ENCODE measurements at regions not wholly inside any gene's neighbourhood (a gene's known extent, or its start where the extent isn't known, plus 50 kb on each side); places are given as distances from the start of the nearest gene placed in this dataset.

GRCh38 chr17:33398386-33398785 lies 105.3 kb upstream of the ASIC2 start:
- H3K4me3 ChIP-seq (ENCODE audit: low read depth in 1 of 3, low read length in 3 of 3): no peak overlapping the region
- H3K9ac ChIP-seq (ENCODE audit: low read depth in 1 of 2, low read length in 2 of 2): no peak overlapping the region
- H3K9me3 ChIP-seq (ENCODE audit: control insufficient read depth in 4 of 4, low read length in 3 of 4): no peaks in the 10 kb centered on the region
- no peaks in the 10 kb centered on the region for H3K36me3 ChIP-seq (ENCODE audit: control insufficient read depth in 4 of 4, insufficient read depth in 3 of 4, low read depth in 1 of 4, low read length in 3 of 4)
- peaks cover 0 to 5% (median 0%) of the 10 kb centered on the region in 4 donors for H3K27me3 ChIP-seq (ENCODE audit: control insufficient read depth in 4 of 4, insufficient read depth in 4 of 4, low read length in 3 of 4)
- no peaks in the 10 kb centered on the region for H3K4me1 ChIP-seq (ENCODE audit: control insufficient read depth in 4 of 4, insufficient read depth in 4 of 4, low read length in 3 of 4)
- 97% methylated on average over 1 of the region's 1 CpG for WGBS
- no peak overlapping the region for H3K27ac ChIP-seq (ENCODE audit: low read depth in 1 of 2, low read length in 2 of 2)
- TF ChIP-seq EGR1 (IDR thresholded peaks at IDR 0.05; ENCODE audit: low read depth in 2 of 2) (no peak), RXRA (IDR thresholded peaks at IDR 0.05) (no peak), SP1 (IDR thresholded peaks at IDR 0.05) (no peak), YY1 (IDR thresholded peaks at IDR 0.05) (no peak), ATF3 (IDR thresholded peaks at IDR 0.05) (no peak), JUND (IDR thresholded peaks at IDR 0.05) (no peak), NR2F2 (IDR thresholded peaks at IDR 0.05) (no peak), TAF1 (conservative IDR thresholded peaks at IDR 0.05) (no peak)
- no peak for DNase-seq (ENCODE audit: low spot score)

GRCh38 chr17:33401249-33401648 lies 108.2 kb upstream of the ASIC2 start:
- 90% methylated on average over 2 of the region's 2 CpGs for WGBS
- Histone ChIP-seq H3K9ac (ENCODE audit: low read depth in 1 of 2, low read length in 2 of 2) (no peak overlapping the region), H3K27me3 (ENCODE audit: control insufficient read depth in 4 of 4, insufficient read depth in 4 of 4, low read length in 3 of 4) (peaks cover 0 to 5% (median 2%) of the 10 kb centered on the region in 4 donors), H3K36me3 (ENCODE audit: control insufficient read depth in 4 of 4, insufficient read depth in 3 of 4, low read depth in 1 of 4, low read length in 3 of 4) (no peaks in the 10 kb centered on the region), H3K27ac (ENCODE audit: low read depth in 1 of 2, low read length in 2 of 2) (no peak overlapping the region), H3K9me3 (ENCODE audit: control insufficient read depth in 4 of 4, low read length in 3 of 4) (no peaks in the 10 kb centered on the region), H3K4me3 (ENCODE audit: low read depth in 1 of 3, low read length in 3 of 3) (no peak overlapping the region), H3K4me1 (ENCODE audit: control insufficient read depth in 4 of 4, insufficient read depth in 4 of 4, low read length in 3 of 4) (no peaks in the 10 kb centered on the region)
- no peak for DNase-seq (ENCODE audit: low spot score)
- TF ChIP-seq YY1 (IDR thresholded peaks at IDR 0.05) (no peak), HNF4A (conservative IDR thresholded peaks at IDR 0.05) (no peak), CTCF (IDR thresholded peaks at IDR 0.05; ENCODE audit: low read depth, low read length, missing input control) (no peak), RXRA (IDR thresholded peaks at IDR 0.05) (no peak), FOXA1 (IDR thresholded peaks at IDR 0.05) (no peak), REST (IDR thresholded peaks at IDR 0.05) (no peak), GABPA (IDR thresholded peaks at IDR 0.05 in 1 of 2, conservative IDR thresholded peaks at IDR 0.05 in 1 of 2) (no peak), ZBTB33 (IDR thresholded peaks at IDR 0.05) (no peak), EGR1 (IDR thresholded peaks at IDR 0.05; ENCODE audit: low read depth in 2 of 2) (no peak), RAD21 (IDR thresholded peaks at IDR 0.05) (no peak)

All from liver (tissue), 8 donors.